ENCODE measurements at regions not wholly inside any gene's neighbourhood (a gene's known extent, or its start where the extent isn't known, plus 50 kb on each side); places are given as distances from the start of the nearest gene placed in this dataset.
"Not testable (repeated sequence)": the region's sequence is repeated elsewhere in the genome, so short reads cannot be mapped to it uniquely, and the experiment has no call there.

DNA sequence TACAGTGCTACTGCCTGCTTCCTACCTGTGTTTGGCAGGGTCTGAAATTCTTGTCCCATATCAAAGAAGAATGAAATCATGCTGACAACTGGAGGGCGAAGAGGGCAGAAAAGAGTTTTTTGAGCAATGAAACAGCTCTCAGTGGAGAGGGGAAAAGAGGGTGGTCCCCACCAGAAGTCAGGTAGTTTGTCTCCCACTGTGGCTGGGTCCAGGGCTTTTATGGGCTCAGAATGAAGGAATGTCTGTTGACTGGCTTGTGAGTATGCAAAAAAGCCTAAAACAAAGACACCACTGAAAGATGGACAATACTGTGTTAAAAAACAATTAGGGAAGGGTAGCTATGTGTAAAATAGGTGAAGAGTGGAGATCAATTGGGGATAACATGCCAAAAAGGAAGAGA lies 115.0 kb downstream of the ADAM29 start:
- DNase-seq, result no peak

DNA sequence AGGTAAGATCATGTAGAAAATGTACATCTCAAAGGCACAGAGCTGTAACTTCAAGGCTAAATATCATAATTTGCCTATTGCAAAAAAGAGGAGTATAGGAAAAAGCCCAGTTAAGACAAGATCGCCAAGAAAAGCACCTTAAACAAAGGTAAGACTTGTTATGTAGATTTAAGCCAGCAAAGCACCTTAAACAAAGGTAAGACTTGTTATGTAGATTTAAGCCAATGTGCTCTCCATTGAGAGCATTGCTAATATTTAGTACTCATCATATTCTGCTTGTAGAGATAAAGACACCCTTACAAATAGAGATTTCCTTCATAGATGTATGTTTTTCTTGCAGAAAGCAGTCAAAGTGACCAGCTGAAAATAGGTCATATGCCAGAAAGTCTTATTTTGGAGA lies 115.8 kb downstream of the ADAM29 start:
- DNase-seq, result no peak

DNA sequence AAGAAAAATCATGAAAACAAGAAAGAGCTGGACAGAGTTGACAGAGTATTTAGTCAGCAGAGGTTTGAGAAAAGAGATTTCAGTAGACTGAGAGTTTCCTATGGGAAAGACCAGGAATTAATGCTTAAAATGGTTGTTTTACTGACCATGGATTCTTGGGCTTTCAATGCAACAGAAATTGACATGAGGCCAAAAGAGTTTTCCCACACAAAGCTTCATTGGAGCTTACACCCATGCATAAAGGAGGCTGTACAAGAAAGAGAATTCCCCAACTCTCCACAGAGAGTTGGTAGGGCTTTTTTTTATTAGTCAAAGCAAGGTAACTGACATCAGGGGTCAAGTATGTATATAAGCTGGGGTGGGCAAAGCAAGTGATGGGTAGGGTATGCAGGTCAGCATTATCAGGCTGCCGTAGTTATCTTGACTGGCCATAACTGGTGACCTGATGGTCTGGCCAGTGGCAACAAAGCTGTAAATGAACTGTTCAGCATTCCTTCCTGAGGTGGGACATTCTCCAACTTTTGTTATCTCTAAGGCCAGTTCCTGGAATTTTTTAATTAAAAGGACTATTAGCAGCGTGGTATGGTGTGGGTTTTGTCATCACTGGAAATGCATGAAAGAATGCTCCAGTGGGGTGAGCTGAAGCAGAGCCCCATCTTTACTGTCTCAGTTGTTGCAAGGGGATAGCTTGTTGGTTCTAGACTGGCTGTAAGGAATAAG lies 117.0 kb downstream of the ADAM29 start:
- no peak for DNase-seq

DNA sequence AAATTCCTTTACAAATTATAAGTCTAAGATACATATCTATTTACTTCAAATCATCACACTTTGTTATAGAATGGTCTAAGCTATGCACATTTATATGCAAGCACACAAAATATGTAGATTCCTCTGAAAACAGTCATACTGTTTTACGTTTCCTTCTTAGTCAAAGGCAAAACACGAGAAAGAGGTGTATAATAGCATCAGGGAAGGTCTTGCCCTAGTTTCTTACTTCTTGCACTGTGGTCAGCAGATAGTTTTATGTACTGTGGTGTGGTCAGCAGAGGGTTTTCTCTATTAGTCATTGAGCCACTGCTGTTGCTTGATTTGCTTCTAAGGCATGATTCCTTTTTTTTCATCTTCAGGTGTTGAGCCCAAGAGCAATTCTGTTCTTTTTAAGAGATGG lies 117.7 kb downstream of the ADAM29 start:
- no peak for DNase-seq

DNA sequence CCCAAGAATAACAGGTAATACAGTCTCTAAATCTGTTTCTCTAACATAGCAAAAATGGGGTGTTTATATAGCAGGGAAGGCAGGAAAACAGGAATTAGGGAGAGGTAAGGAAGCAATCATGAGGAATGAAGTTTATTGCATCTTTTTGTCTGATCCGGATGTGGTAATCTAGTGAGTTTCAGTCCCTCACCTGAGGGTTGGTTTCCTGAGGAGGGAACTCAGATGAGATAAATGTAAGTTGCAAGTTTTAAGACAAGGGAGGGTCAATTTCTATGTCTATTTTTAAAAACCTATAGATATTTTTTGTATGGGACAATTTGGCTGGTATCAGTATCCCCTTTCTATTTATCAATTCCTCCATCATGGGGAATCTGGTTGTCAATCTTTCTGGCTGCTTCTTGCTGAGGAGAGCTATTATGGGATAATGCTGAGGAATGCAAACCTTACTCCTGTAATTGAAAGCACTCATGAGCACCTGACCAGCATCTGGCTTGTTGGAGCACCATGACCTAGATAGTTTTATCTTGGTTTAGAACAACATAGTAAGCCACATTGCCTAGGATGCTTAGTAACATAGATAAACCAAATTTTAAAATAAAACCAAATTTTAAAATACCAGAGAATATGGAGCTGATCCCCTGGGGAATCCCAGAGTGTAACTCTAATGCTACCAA lies 130.1 kb downstream of the ADAM29 start:
- DNase-seq, result no peak

DNA sequence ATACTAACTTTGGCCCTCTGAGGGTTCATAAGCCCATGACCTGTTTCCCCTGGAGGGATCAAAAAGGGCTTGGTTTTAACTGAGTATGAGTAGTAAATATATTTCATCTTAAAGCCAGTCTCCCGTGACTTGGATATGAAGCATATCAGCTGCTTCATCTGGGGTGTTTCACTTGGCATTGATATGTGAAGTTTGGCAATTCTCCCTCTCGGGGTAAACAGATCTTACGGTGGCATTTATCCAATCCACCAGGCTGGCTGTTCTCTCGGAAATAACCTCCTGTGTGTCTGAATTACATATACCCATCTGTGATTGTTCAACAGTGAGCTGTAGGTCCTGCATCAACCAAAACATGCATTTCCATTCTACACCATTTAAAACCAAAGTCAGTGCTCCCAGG lies 130.7 kb downstream of the ADAM29 start:
- DNase-seq, result peak; percentile 27

DNA sequence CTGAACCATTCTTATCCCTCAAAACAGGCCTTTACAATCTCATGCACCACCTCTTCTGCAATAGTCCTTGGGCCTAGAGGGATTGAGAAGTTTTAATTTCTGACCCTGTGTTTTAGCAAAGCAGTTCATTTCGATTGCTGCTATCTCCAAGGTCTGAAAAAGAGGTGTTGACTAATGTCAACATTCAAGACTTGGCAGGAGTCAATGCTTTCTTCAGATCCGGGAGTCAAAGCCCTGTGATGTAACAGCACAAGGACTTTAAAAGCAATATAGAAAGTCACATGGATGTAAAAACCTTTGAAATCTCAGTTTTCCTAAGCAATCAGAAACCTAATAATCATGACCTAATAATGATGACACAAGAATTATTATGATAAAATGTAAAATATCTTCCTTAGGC lies 133.8 kb downstream of the ADAM29 start:
- no peak for DNase-seq

DNA sequence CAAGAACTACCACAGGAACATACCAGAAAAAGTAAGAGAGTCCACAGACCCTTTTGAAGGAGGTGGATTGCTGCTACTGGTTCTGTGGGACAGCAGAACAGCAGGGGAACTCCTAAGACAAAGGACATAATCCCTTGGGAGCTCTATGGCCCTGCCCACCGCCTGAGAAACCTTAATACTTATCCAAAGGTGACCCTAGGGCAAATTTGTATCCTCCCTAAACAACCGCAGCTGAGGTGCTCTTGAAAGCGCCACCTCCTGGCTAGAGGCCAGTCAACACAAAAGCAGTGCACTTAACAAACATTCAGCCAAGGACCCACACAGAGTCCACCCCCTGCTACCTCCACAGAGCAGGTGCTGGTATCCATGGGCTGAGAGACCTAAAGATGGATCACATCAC lies 136.8 kb downstream of the ADAM29 start:
- no peak for DNase-seq

DNA sequence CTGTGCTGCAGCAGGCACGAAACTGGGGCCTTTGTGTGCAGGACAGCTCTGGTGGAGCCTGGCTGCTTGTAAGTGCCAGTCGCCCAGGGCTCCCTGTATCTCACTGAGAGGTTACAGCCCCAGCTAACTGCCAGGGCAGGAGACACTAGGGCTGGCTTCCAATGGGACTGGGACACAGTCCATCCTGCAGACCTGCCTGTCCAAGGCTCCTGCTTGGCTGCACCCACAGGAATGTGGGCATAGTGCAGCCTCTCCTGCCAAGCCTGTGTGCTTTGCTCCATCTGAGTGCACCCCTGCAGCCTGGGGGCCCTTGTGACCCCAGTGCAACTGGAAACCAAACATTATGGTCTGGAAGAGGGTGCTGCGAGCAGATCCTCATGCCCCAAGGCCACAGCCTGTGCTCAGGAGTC lies 144.0 kb downstream of the ADAM29 start:
- no peak for DNase-seq

DNA sequence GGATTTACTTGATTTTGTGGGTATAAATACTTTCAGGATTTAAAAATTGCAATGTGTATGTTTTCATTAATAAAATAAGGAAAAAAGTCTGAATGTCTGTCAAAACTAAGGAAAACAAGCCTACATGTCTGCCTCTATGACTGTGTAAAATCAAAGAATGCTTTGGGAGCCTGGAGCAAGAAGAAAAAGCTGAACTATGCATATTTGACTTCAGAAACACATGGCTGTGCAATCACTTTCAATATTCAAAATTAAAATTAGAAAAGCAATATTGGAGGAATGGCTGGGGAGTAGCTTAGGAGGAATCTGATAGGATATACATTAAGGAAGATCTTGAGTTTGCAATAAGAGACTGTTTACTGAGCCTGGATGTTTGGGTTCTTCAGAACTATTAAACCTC lies 147.1 kb downstream of the ADAM29 start:
- no peak for DNase-seq

DNA sequence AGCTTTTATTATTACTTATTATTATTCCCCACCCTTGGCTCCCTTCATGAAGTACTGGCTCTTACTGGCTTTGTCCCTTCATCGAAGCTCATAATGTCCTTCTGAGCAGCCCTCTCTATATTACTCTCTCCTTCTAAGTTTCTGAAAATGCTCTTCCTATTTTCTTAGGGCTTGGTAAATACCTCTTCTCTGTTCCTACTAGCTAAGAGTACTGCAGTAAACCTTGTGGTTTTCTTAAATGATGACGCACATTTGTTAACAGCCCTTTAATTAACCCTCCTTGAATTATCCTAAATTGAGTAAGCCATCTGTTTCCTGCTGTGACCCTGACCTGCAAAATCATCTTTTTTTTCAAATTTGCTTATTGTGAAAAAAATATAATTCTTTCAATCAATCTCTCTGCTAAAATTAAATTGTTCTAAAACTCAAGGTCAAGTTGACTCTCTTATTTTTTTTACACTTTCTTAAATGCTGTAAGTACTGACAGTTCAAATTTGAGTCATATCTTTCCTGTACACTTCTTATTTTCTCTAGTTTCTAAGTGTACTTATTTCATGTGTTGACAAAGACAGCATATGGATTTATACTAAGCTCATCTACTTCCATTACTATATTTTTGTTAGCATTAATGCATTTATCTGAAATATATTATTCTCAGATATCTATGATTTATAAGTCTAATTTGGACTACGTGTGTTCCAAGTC lies 148.9 kb downstream of the ADAM29 start:
- peak; percentile 47 for DNase-seq

DNA sequence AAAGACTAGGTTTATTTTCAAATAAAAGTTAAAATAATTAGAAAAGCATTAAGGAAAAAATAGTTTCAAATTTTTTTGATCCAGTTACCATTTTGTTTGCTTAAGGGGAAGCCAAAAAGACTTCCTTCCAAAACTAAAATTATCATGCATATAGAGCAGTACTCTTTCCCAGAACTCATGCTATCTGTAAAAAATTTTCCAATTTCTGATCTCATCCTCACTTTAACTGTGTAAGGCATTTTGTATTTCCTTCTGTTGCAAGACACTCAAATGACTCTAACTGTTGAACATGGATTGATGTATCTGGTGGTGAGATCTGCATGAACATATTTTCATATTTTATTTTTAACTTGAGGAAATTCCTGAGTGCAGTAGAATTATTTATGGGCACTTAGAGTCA lies 150.1 kb downstream of the ADAM29 start:
- DNase-seq, result no peak

DNA sequence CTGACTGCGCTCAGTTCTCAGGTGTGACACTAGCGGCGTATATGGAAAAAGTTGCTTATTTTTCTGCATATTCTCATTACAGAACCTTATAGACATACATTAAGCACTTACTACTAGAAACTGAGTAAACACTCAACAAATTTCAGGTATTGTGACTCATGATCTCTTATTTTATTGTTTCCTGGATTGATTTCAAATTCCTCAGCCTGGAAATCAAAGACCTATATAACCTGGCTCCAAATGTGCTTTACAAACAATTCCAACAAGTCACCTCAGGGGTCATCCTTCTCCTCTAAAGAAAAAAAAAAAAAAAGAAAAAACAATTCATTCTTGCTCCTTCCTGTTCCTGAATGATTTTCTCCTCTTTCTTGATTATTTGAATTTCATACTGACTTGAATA lies 152.3 kb downstream of the ADAM29 start:
- no peak for DNase-seq

DNA sequence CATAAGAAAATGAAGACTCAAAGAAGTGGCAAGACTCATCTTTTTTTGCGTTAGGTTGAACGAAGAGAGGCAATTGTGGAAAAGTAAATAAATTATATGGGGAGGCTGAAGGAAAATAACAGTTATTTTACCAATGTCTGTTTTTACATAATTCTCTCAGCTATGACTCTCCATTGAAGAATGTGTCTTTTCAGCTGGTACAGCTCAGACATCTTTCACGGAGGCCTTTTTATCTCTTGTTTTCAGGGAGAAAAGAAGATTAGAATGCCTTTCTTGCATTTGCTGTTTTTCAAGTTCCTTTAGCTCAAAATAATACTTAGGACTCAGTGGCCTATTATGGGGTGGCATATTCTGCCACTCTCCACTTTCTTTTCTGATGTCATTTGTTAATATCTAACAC lies 153.0 kb downstream of the ADAM29 start:
- DNase-seq, result no peak

DNA sequence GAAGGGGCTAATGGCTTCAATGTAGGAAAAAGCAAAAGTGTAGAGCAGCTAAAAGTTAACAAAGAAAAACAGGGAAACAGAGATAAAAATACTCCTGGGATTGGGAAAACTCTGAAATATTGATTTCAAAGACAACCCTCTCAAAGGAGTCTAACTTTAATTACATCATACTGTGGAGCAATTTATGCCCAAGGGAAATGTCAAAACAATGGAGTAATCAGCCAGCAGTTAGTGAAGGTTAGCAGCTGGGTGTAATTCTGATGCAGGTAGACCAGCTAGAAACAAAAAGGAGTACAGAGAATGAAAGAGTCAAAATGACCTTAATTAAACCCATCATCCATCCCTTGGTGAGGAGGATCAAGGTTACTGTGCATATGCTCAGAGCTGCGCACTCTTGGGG lies 169.0 kb downstream of the ADAM29 start:
- DNase-seq, result no peak

DNA sequence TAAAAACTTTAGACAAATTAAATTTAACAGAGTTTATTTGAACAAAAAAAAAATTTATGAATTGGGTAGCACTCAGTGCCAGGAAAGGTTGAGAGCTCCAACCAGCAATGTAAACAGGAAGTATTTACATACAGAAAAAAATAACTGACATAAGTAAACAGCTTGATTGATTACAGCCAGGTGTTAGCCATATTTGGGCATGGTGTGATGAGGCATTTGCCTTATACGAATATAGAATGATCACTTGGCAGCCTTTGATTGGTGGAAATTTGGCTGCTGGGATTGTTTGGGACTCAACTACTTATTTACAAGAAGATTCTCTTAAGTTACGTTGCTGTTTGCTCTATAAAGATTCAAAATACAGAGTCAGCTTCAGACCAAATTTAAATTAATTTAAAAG lies 172.0 kb downstream of the ADAM29 start:
- DNase-seq, result peak; percentile 19

DNA sequence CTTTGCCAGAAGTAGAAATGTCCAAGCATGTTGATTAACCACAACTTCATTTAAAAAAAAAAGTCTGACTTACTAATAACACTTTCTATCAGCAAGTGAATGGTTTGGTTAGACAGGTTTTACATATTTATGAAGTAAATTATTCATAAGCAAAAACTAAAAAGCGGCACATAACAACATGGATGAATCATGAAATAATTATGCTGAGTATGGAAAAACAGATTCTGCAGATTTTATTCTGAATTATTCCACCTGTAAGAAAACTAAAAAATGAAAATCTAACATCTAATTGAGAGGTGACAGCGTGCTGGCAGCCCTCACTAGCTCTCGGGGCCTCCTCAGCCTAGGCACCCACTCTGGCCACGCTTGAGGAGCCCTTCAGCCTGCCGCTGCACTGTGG lies 173.5 kb downstream of the ADAM29 start:
- no peak for DNase-seq

DNA sequence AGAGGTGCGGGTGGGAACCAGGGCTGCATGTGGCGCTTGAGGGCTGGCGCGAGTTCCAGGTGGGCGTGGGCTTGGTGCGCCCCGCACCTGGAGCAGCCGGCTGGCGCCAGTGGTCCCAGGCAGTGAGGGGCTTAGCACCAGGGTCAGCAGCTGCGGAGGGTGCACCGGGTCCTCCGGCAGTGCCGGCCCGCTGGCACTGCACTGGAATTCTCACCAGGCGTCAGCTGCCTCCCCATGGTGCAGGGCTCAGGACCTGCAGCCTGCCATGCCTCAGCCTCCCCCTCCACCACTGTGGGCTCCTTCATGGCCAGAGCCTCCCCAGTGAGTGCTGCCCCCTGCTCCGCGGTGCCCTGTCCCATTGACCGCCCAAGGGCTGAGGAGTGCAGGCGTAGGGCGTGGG lies 174.0 kb downstream of the ADAM29 start:
- DNase-seq, result no peak

DNA sequence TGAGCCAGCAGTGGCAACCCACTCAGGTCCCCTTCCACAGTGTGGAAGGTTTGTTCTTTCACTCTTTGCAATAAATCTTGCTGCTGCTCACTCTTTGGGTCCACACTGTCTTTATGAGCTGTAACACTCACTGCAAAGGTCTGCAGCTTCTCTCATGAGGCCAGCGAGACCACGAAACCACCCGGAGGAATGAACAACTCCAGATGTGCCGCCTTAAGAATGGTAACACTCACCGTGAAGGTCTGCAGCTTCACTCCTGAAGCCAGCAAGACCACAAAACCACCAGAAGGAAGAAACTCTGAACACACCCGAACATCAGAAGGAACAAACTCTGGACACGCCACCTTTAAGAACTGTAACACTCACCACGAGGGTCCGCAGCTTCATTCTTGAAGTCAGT lies 174.9 kb downstream of the ADAM29 start:
- DNase-seq, result not testable (repeated sequence)

DNA sequence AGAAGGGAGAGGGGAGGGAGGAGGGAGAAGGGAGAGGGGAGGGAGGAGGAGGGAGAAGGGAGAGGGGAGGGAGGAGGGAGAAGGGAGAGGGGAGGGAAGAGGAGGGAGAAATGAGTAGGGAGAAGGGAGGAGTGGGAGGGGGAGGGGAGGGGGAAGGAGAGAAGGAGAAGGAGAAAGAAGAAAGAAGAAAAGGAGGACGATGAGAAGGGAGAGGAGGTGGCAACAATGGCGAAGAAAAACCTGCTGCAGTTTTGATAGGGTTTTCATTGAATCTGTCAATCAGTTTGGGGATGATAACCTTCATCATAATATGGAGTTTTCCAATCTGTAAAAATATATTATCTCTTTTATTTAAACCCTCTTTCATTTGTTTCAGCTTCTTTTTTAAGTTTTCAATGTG lies 185.2 kb downstream of the ADAM29 start:
- no peak for DNase-seq

DNA sequence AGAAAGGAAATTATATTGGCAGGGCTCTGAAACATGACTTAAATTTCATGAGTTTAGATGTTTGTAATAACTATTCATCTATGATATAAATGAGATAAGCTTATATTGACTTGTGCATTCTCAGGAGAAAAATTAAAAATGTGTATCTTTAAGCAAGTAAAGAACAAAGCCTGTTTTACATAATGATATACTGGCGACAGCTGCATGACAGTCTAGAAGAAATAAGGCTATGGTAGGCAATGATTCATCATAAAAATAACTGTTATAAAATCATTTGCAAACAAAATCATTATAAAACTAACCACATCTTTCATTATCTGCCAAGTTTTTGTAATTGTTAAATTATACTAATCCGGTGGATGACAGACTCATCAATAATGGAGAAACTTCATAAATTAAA lies 188.1 kb downstream of the ADAM29 start:
- DNase-seq, result no peak

DNA sequence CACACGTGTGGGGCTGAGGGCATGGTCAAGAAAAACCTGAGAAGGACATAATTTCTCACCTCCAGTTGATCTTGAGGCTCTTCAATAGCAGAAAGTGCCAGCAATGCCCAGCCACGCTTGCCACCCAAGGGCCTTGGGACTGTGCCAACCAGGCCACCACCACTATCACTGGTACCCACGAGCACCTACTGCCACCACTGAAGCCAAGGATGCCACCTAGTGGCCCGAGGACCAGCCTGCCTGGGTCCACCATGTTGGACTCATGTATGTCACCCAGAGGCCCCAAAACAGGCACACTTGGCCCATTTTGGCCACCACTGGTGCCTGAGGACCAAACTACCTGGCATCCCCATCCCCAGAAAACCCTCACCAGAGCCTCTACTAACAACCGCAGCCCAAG lies 191.8 kb downstream of the ADAM29 start:
- no peak for DNase-seq

DNA sequence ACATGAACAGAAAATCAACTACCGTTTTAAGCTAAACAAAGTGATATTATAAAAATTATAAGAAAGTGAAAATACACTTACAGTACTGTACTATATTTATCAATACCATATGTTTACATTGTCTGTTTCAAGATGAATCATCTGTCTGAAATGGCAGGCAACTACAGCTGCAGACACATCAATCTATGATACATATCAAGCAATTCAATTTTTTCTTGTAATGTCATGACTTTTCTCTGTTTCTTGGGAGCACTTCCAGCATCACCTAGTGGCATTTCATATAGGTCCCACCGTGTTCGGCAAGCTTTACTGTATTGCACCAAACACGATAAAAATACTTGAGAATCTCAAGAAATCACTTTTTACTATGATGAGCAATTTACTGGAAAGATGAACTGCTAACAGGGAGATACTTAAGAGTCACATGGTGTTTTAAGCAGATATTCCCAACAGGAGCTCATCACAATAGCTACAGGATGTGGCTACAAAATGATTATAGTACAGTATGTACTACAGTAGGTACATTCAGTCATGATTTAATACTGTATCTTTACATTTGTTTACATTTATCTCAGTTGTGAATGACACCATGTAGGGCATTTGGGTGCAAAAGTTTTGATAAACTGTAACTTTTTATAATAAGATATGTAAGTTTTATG lies 207.4 kb downstream of the ADAM29 start:
- DNase-seq, result no peak

DNA sequence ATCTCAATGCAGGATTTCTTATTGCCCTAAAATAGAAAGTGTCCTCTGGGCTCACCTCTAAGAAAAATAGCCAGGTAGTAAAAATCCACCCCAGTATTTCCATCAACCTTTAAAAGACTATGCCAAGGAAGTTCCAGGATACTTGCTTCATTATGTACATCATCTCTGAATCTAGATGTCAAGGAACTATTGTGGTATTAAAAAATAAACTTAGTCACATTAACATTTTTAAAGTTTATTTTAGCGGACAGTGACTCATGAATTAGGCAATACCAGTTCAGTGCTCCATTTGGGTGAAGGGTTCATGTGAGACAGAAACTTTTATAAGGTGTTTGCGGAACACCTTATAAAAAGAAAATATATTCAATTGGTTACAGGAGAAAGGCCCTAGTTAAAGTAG lies 209.2 kb downstream of the ADAM29 start:
- no peak for DNase-seq

Data from NCI-H1105 treated with DMSO at 0.1 percent for 48 hours (cell line).